Stomach (tissue), 4 donors: ENCODE measurements at regions not wholly inside any gene's neighbourhood (a gene's known extent, or its start where the extent isn't known, plus 50 kb on each side); places are given as distances from the start of the nearest gene placed in this dataset.

Experiments
- EP300 ChIP-seq: sonication (generic); formaldehyde crosslinking; IDR thresholded peaks from one replicate; pipeline ENCODE4 v1.6.1; 2017; ENCODE audit warnings: antibody characterized with exemption
- POLR2A ChIP-seq, 4 donors: fragments of 450-650 bp; IDR thresholded peaks; one replicate each; pipeline ENCODE4 v1.6.1; 2016; ENCODE audit warnings: antibody characterized with exemption in 4 of 4, control low read depth in 2 of 4, mild to moderate bottlenecking in 1 of 4, moderate library complexity in 1 of 4
- TF ChIP-seq, protein P1 (sequence below), 7 experiments: fragments of 450-650 bp in 4 of 7; fragments of 200-600 bp in 3 of 7; sonication (generic) in 3 of 7; IDR thresholded peaks; one replicate each; pipeline ENCODE4 v1.5.1; 2016 to 2019; ENCODE audit warnings: antibody characterized with exemption in 7 of 7, control low read depth in 2 of 7, mild to moderate bottlenecking in 1 of 7

DNA sequence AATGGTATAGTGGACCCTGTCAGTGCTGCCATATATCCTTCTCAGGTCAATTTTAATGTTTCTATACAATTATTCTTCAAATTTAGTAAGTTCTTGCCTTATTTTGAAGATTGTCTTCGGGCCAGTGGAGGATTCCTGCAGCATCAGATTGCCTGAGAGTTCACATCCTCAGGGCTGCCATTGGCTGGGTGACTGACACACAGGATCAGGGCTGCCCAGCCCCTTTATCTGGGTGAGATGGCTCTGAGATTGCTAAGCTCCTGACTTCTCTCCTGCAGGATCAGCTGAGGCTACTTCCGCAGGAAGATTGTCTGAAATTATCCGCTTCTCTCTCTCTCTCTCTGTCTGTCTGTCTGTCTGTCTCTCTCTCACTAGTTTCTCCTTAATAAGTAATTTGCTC is 567.4 kb downstream of the TSN start:
- TF ChIP-seq, protein P1, sequence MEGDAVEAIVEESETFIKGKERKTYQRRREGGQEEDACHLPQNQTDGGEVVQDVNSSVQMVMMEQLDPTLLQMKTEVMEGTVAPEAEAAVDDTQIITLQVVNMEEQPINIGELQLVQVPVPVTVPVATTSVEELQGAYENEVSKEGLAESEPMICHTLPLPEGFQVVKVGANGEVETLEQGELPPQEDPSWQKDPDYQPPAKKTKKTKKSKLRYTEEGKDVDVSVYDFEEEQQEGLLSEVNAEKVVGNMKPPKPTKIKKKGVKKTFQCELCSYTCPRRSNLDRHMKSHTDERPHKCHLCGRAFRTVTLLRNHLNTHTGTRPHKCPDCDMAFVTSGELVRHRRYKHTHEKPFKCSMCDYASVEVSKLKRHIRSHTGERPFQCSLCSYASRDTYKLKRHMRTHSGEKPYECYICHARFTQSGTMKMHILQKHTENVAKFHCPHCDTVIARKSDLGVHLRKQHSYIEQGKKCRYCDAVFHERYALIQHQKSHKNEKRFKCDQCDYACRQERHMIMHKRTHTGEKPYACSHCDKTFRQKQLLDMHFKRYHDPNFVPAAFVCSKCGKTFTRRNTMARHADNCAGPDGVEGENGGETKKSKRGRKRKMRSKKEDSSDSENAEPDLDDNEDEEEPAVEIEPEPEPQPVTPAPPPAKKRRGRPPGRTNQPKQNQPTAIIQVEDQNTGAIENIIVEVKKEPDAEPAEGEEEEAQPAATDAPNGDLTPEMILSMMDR (IDR thresholded peaks at IDR 0.05): no peak
- TF ChIP-seq POLR2A (IDR thresholded peaks at IDR 0.05) (no peak), EP300 (no peak)
